ENCODE measurements at regions not wholly inside any gene's neighbourhood (a gene's known extent, or its start where the extent isn't known, plus 50 kb on each side); places are given as distances from the start of the nearest gene placed in this dataset.

DNA sequence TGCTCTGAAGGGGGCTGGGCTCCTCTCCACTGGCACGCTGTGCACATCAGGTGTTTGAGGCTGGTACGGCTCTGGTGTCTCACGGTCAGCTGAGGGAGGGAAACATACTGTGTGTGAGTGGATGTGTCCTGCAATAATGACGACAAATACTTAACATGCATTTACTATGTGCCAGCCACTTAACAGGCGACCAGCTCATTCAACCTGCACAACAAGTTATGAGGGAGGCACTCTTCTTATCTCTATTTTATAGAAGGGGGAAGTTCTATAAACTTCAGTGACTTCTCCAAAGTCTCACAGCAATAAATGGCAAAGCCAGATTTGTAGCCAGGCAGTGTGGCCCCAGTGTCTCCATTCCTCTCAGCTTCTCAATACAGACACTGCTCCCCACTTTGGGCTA is 83.1 kb upstream of the LINGO1 start:
- Histone ChIP-seq H4K20me1 (ENCODE audit: insufficient read depth, low read length) (no peaks in the 10 kb centered on the region), H3K4me1 (ENCODE audit: low read length) (no peaks in the 10 kb centered on the region), H3K9me2 (replicated peaks; ENCODE audit: insufficient read depth, low read length) (no peaks in the 10 kb centered on the region), H3K36me3 (replicated peaks; ENCODE audit: insufficient read depth, low read length) (no peaks in the 10 kb centered on the region), H3F3A (ENCODE audit: insufficient read depth, low read length) (no peaks in the 10 kb centered on the region), H3K27me3 (replicated peaks; ENCODE audit: insufficient read depth, low read length) (peaks cover 73% of the 10 kb centered on the region), H3K27ac (ENCODE audit: low read length) (no peak overlapping the region), H3K4me2 (ENCODE audit: low read depth, low read length) (no peak overlapping the region), H3K79me2 (ENCODE audit: low read length) (no peaks in the 10 kb centered on the region), H2AFZ (ENCODE audit: low read length) (no peak overlapping the region), H3K4me3 (ENCODE audit: low read length) (no peak overlapping the region), H3K9ac (ENCODE audit: low read length) (no peak overlapping the region), H3K9me3 (replicated peaks; ENCODE audit: insufficient read depth, low read length) (no peaks in the 10 kb centered on the region)
- TF ChIP-seq, protein P1, sequence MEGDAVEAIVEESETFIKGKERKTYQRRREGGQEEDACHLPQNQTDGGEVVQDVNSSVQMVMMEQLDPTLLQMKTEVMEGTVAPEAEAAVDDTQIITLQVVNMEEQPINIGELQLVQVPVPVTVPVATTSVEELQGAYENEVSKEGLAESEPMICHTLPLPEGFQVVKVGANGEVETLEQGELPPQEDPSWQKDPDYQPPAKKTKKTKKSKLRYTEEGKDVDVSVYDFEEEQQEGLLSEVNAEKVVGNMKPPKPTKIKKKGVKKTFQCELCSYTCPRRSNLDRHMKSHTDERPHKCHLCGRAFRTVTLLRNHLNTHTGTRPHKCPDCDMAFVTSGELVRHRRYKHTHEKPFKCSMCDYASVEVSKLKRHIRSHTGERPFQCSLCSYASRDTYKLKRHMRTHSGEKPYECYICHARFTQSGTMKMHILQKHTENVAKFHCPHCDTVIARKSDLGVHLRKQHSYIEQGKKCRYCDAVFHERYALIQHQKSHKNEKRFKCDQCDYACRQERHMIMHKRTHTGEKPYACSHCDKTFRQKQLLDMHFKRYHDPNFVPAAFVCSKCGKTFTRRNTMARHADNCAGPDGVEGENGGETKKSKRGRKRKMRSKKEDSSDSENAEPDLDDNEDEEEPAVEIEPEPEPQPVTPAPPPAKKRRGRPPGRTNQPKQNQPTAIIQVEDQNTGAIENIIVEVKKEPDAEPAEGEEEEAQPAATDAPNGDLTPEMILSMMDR (IDR thresholded peaks at IDR 0.05; ENCODE audit: low read length): no peak
- TF ChIP-seq EZH2phosphoT487 (IDR thresholded peaks at IDR 0.05; ENCODE audit: low read length) (no peak), EZH2 (optimal IDR thresholded peaks at IDR 0.05; ENCODE audit: low read depth, low read length) (no peak)
- no peak for DNase-seq

DNA sequence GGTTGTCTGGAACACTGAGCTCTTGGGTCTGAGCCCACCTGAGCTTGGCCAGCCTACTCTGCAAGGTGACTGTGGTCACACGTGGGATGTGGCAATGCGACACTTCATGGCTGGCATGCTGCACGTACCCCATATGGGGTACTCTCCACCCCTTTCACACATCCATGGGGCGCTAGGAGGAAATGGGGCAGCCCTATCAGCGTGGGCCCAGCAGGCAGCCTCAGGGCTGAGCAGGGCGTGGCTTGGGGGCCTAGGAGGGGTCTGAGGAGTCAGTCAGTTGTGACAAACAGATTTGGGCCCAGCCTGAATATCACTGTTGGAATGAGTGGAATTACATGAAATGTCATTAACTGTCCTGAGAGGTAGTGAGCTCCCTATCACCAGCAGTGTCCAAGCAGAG is 82.3 kb upstream of the LINGO1 start:
- no peaks in the 10 kb centered on the region for H3K9me2 ChIP-seq (replicated peaks; ENCODE audit: insufficient read depth, low read length)

DNA sequence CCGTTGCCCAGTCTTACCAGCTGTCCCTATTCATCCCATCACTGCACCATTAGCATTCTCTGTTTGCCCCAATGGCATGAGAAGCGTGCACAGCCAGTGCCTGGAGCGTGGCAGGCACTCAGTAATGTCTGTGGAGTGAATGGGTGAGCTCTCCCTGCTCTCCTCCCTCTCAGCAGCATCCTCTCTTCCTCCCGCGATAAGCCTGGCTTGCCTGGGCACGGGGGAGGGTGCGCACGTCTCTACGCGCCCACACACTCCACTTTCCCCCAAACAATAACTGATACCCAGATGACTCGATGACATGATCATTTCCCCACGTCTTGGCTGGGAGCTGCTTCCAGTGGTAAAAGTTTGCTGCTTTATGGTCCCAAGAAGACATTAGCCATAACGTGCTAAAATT is 81.8 kb upstream of the LINGO1 start:
- H3K4me2 ChIP-seq (ENCODE audit: low read depth, low read length): no peak overlapping the region
- H3K27ac ChIP-seq (ENCODE audit: low read length): no peak overlapping the region
- H3K9me2 ChIP-seq (replicated peaks; ENCODE audit: insufficient read depth, low read length): no peaks in the 10 kb centered on the region
- H3K9ac ChIP-seq (ENCODE audit: low read length): no peak overlapping the region
- H3K36me3 ChIP-seq (replicated peaks; ENCODE audit: insufficient read depth, low read length): no peaks in the 10 kb centered on the region
- no peaks in the 10 kb centered on the region for H3K4me1 ChIP-seq (ENCODE audit: low read length)
- H3K4me3 ChIP-seq (ENCODE audit: low read length): no peak overlapping the region
- H3K9me3 ChIP-seq (replicated peaks; ENCODE audit: insufficient read depth, low read length): no peaks in the 10 kb centered on the region
- TF ChIP-seq, protein P1 (IDR thresholded peaks at IDR 0.05; ENCODE audit: low read length): no peak
- no peak for TF ChIP-seq EZH2 (optimal IDR thresholded peaks at IDR 0.05; ENCODE audit: low read depth, low read length)
- no peak for TF ChIP-seq EZH2phosphoT487 (IDR thresholded peaks at IDR 0.05; ENCODE audit: low read length)
- H3F3A ChIP-seq (ENCODE audit: insufficient read depth, low read length): no peaks in the 10 kb centered on the region
- H4K20me1 ChIP-seq (ENCODE audit: insufficient read depth, low read length): no peaks in the 10 kb centered on the region
- H2AFZ ChIP-seq (ENCODE audit: low read length): no peak overlapping the region
- no peak for DNase-seq
- H3K27me3 ChIP-seq (replicated peaks; ENCODE audit: insufficient read depth, low read length): peaks cover 74% of the 10 kb centered on the region
- no peaks in the 10 kb centered on the region for H3K79me2 ChIP-seq (ENCODE audit: low read length)

More for the DNA sequence above, 82.3 kb upstream of the LINGO1 start:
- Histone ChIP-seq H3K36me3 (replicated peaks; ENCODE audit: insufficient read depth, low read length) (no peaks in the 10 kb centered on the region), H3K4me2 (ENCODE audit: low read depth, low read length) (no peak overlapping the region), H4K20me1 (ENCODE audit: insufficient read depth, low read length) (no peaks in the 10 kb centered on the region), H3K27ac (ENCODE audit: low read length) (no peak overlapping the region), H3K27me3 (replicated peaks; ENCODE audit: insufficient read depth, low read length) (peaks cover 73% of the 10 kb centered on the region), H3K4me3 (ENCODE audit: low read length) (no peak overlapping the region), H3K79me2 (ENCODE audit: low read length) (no peaks in the 10 kb centered on the region), H3F3A (ENCODE audit: insufficient read depth, low read length) (no peaks in the 10 kb centered on the region), H3K9ac (ENCODE audit: low read length) (no peak overlapping the region), H2AFZ (ENCODE audit: low read length) (no peak overlapping the region), H3K9me3 (replicated peaks; ENCODE audit: insufficient read depth, low read length) (no peaks in the 10 kb centered on the region), H3K4me1 (ENCODE audit: low read length) (no peaks in the 10 kb centered on the region)
- TF ChIP-seq EZH2phosphoT487 (IDR thresholded peaks at IDR 0.05; ENCODE audit: low read length) (no peak), EZH2 (optimal IDR thresholded peaks at IDR 0.05; ENCODE audit: low read depth, low read length) (no peak)
- TF ChIP-seq, protein P1 (IDR thresholded peaks at IDR 0.05; ENCODE audit: low read length): no peak
- DNase-seq: no peak

All from MM.1S (cell line).